ENCODE measurements at regions not wholly inside any gene's neighbourhood (a gene's known extent, or its start where the extent isn't known, plus 50 kb on each side); places are given as distances from the start of the nearest gene placed in this dataset.

- Histone ChIP-seq H3K27ac (ENCODE audit: low read depth, low read length) (no peak overlapping the region), H3K9me3 (ENCODE audit: control insufficient read depth in 1 of 2, insufficient read depth in 1 of 2, low read depth in 1 of 2, low read length in 2 of 2) (no peaks in the 10 kb centered on the region), H3K36me3 (ENCODE audit: control insufficient read depth in 1 of 2, insufficient read depth in 2 of 2, low read length in 2 of 2) (no peaks in the 10 kb centered on the region), H3K4me3 (replicated peaks in 1 of 2; ENCODE audit: low read depth in 1 of 2, low read length in 2 of 2) (no peak overlapping the region), H3K79me2 (ENCODE audit: insufficient read depth, low read length) (no peaks in the 10 kb centered on the region), H2AFZ (ENCODE audit: low read depth, low read length, poor library complexity, severe bottlenecking) (no peak overlapping the region), H4K20me1 (ENCODE audit: insufficient read depth) (no peaks in the 10 kb centered on the region), H3K4me1 (ENCODE audit: control insufficient read depth in 1 of 2, insufficient read depth in 2 of 2, low read length in 2 of 2) (peaks cover 0 to 10% of the 10 kb centered on the region in 2 experiments; a peak in 2 of 4 replicates), H3K9me2 (ENCODE audit: insufficient read depth) (no peaks in the 10 kb centered on the region), H3K27me3 (ENCODE audit: insufficient read depth, low read length) (no peaks in the 10 kb centered on the region), H3K9ac (ENCODE audit: low read length) (no peak overlapping the region), H3K4me2 (ENCODE audit: low read length) (no peak overlapping the region)
- CTCF ChIA-PET, result no interaction called here
- POLR2A ChIA-PET, result no interaction called here
- TF ChIP-seq POLR2A (IDR thresholded peaks at IDR 0.05; ENCODE audit: borderline replicate concordance, extremely low read depth, insufficient read depth, insufficient read length) (no peak), ELF1 (IDR thresholded peaks at IDR 0.05; ENCODE audit: borderline replicate concordance, low read depth) (no peak), ZNF274 (IDR thresholded peaks at IDR 0.05; ENCODE audit: low read depth, low read length) (no peak), ZFX (IDR thresholded peaks at IDR 0.05) (no peak), SP1 (IDR thresholded peaks at IDR 0.05; ENCODE audit: low read depth) (no peak), JUND (IDR thresholded peaks at IDR 0.05) (no peak), CEBPB (IDR thresholded peaks at IDR 0.05; ENCODE audit: low read depth) (no peak), REST (IDR thresholded peaks at IDR 0.05; ENCODE audit: low read depth) (no peak), POLR2AphosphoS5 (IDR thresholded peaks at IDR 0.05; ENCODE audit: low read depth, low read length) (no peak), RAD21 (IDR thresholded peaks at IDR 0.05; ENCODE audit: low read depth) (no peak), SIN3A (IDR thresholded peaks at IDR 0.05; ENCODE audit: low read depth) (no peak), SRF (IDR thresholded peaks at IDR 0.05; ENCODE audit: low read depth) (no peak), CBX3 (IDR thresholded peaks at IDR 0.05; ENCODE audit: low read depth) (no peak)
- TF ChIP-seq, protein P1, sequence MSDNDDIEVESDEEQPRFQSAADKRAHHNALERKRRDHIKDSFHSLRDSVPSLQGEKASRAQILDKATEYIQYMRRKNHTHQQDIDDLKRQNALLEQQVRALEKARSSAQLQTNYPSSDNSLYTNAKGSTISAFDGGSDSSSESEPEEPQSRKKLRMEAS (IDR thresholded peaks at IDR 0.05), result no peak
- TF ChIP-seq, protein P2, sequence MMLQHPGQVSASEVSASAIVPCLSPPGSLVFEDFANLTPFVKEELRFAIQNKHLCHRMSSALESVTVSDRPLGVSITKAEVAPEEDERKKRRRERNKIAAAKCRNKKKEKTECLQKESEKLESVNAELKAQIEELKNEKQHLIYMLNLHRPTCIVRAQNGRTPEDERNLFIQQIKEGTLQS (IDR thresholded peaks at IDR 0.05), result no peak
- intact Hi-C loops (cut with micrococcal nuclease), result no loop called here
- no TSS peak for BruUV-seq (replicated peaks)
- ATAC-seq (no peak), DNase-seq (ENCODE audit: low read depth, low spot score) (no peak)
- RAD21 ChIA-PET (ENCODE audit: low non-redundant PET in 1 of 2, low total read pairs in 2 of 2, uncharacterized antibody in 2 of 2, unreplicated experiment in 2 of 2), result no interaction called here
Observed at GRCh38 chr13:34208336-34208735, 390.4 kb downstream of the RFC3 start.
